SU-DHL-6 (cell line): ENCODE measurements at regions not wholly inside any gene's neighbourhood (a gene's known extent, or its start where the extent isn't known, plus 50 kb on each side); places are given as distances from the start of the nearest gene placed in this dataset.

ENCODE experiments used
- H2AFZ ChIP-seq: fragments of 200-600 bp; sonication (generic); 2 replicates; pipeline ENCODE4 v1.6.1; 2014; ENCODE audit warnings: low read depth, mild to moderate bottlenecking, moderate library complexity, mixed read lengths, antibody characterized with exemption, low read length; ENCODE audit not compliant: severe bottlenecking
- H3F3A ChIP-seq: fragments of 200-600 bp; shearing (Covaris generic); 2 replicates; pipeline ENCODE4 v1.6.0; 2016; ENCODE audit warnings: antibody characterized with exemption, mild to moderate bottlenecking; ENCODE audit not compliant: insufficient read depth
- H3K27ac ChIP-seq: fragments of 200-600 bp; sonication (generic); 2 replicates; pipeline ENCODE4 v1.5.1; 2016; ENCODE audit warnings: low read depth, mild to moderate bottlenecking, low read length, moderate library complexity, mixed read lengths
- H3K27me3 ChIP-seq: fragments of 200-600 bp; sonication (generic), shearing (Covaris generic); 2 replicates; pipeline ENCODE4 v1.6.0; 2014; ENCODE audit warnings: mild to moderate bottlenecking, low read length
- H3K36me3 ChIP-seq: fragments of 200-600 bp; sonication (generic); 2 replicates; pipeline ENCODE4 v1.6.1; 2014; ENCODE audit warnings: mild to moderate bottlenecking, low read length, mixed read lengths
- H3K4me2 ChIP-seq: fragments of 300-600, 200-600 bp; shearing (Covaris generic), sonication (generic); 2 replicates; pipeline ENCODE4 v1.6.0; 2014; ENCODE audit warnings: low read length, low read depth, mild to moderate bottlenecking; ENCODE audit not compliant: poor library complexity, severe bottlenecking
- H3K4me3 ChIP-seq: fragments of 200-600 bp; sonication (generic); 2 replicates; pipeline ENCODE4 v1.5.1; 2014; ENCODE audit warnings: antibody characterized with exemption, low read length, mild to moderate bottlenecking, mixed read lengths; ENCODE audit not compliant: insufficient read depth, poor library complexity, severe bottlenecking
- H3K79me2 ChIP-seq: fragments of 200-600 bp; sonication (generic); 2 replicates; pipeline ENCODE4 v1.6.1; 2014; ENCODE audit warnings: mild to moderate bottlenecking, low read length, moderate library complexity; ENCODE audit not compliant: insufficient read depth
- H3K9ac ChIP-seq: fragments of 200-600 bp; sonication (generic); 2 replicates; pipeline ENCODE4 v1.7.0; 2014; ENCODE audit warnings: mild to moderate bottlenecking, low read length
- H3K9me2 ChIP-seq: fragments of 200-600 bp; sonication (generic); replicated peaks from 2 replicates; pipeline ENCODE4 v1.6.1; 2014; ENCODE audit warnings: low read length; ENCODE audit not compliant: insufficient read depth
- H3K9me3 ChIP-seq: fragments of 200-600 bp; sonication (generic); 2 replicates; pipeline ENCODE4 v1.6.1; 2014; ENCODE audit warnings: low read length, mixed read lengths; ENCODE audit not compliant: insufficient read depth
- H4K20me1 ChIP-seq: fragments of 200-600 bp; sonication (generic); 2 replicates; pipeline ENCODE4 v1.6.1; 2014; ENCODE audit warnings: low read depth, mild to moderate bottlenecking, antibody characterized with exemption, low read length, moderate library complexity, mixed read lengths
- CTCF ChIP-seq: fragments of 200-600 bp; sonication (generic); IDR thresholded peaks from one replicate; pipeline ENCODE4 v1.5.1; 2017; ENCODE audit warnings: antibody characterized with exemption, mild to moderate bottlenecking, low read length, moderate library complexity; ENCODE audit not compliant: insufficient read depth, poor library complexity, severe bottlenecking
- EZH2phosphoT487 ChIP-seq: fragments of 200-600 bp; sonication (generic), shearing (Covaris generic); conservative IDR thresholded peaks from 2 replicates; pipeline ENCODE4 v1.6.1; 2018; ENCODE audit warnings: mild to moderate bottlenecking, antibody characterized with exemption, low read length, moderate library complexity, mixed read lengths

- H3K27ac ChIP-seq, result no peak overlapping the region
- H3K4me2 ChIP-seq, result no peak overlapping the region
- no peak for TF ChIP-seq EZH2phosphoT487
- no peak for TF ChIP-seq CTCF
- H3K27me3 ChIP-seq, result no peaks in the 10 kb centered on the region
- H3K9ac ChIP-seq, result no peak overlapping the region
- no peak overlapping the region for H2AFZ ChIP-seq
- H3K9me3 ChIP-seq, result no peaks in the 10 kb centered on the region
- no peak overlapping the region for H3K4me3 ChIP-seq
- no peaks in the 10 kb centered on the region for H4K20me1 ChIP-seq
- H3K36me3 ChIP-seq, result no peaks in the 10 kb centered on the region
- H3F3A ChIP-seq, result no peaks in the 10 kb centered on the region
- no peaks in the 10 kb centered on the region for H3K9me2 ChIP-seq
- H3K79me2 ChIP-seq, result no peaks in the 10 kb centered on the region
Observed at GRCh38 chr14:35940291-35940690, 114.2 kb downstream of the BRMS1L start.

- TF ChIP-seq CTCF (no peak), EZH2phosphoT487 (no peak)
- Histone ChIP-seq H2AFZ (no peak overlapping the region), H3K9ac (no peak overlapping the region), H4K20me1 (no peaks in the 10 kb centered on the region), H3K4me3 (no peak overlapping the region), H3K27me3 (no peaks in the 10 kb centered on the region), H3K9me2 (no peaks in the 10 kb centered on the region), H3K79me2 (no peaks in the 10 kb centered on the region), H3K36me3 (no peaks in the 10 kb centered on the region), H3K27ac (no peak overlapping the region), H3K9me3 (no peaks in the 10 kb centered on the region), H3F3A (no peaks in the 10 kb centered on the region), H3K4me2 (no peak overlapping the region)
Observed at GRCh38 chr14:35938770-35939169, 112.6 kb downstream of the BRMS1L start.

- H3K9me3 ChIP-seq, result no peaks in the 10 kb centered on the region
- H2AFZ ChIP-seq, result no peak overlapping the region
- H3K27ac ChIP-seq, result no peak overlapping the region
- no peaks in the 10 kb centered on the region for H3F3A ChIP-seq
- TF ChIP-seq EZH2phosphoT487 (no peak), CTCF (no peak)
- no peak overlapping the region for H3K4me3 ChIP-seq
- no peaks in the 10 kb centered on the region for H3K79me2 ChIP-seq
- H4K20me1 ChIP-seq, result no peaks in the 10 kb centered on the region
- H3K4me2 ChIP-seq, result no peak overlapping the region
- H3K27me3 ChIP-seq, result no peaks in the 10 kb centered on the region
- H3K9ac ChIP-seq, result no peak overlapping the region
- no peaks in the 10 kb centered on the region for H3K36me3 ChIP-seq
- no peaks in the 10 kb centered on the region for H3K9me2 ChIP-seq
Observed at GRCh38 chr14:35934499-35934898, 108.4 kb downstream of the BRMS1L start.

- Histone ChIP-seq H3F3A (no peaks in the 10 kb centered on the region), H3K27me3 (no peaks in the 10 kb centered on the region), H3K9ac (no peak overlapping the region), H3K9me3 (no peaks in the 10 kb centered on the region), H2AFZ (peak overlapping the region; percentile 44), H3K4me3 (no peak overlapping the region), H3K36me3 (no peaks in the 10 kb centered on the region), H3K4me2 (peak overlapping the region; percentile 17), H3K79me2 (no peaks in the 10 kb centered on the region), H4K20me1 (no peaks in the 10 kb centered on the region), H3K27ac (no peak overlapping the region), H3K9me2 (no peaks in the 10 kb centered on the region)
- TF ChIP-seq EZH2phosphoT487 (no peak), CTCF (no peak)
Observed at GRCh38 chr14:35932659-35933159, 106.6 kb downstream of the BRMS1L start.
